Keratinocyte (primary cell): ENCODE measurements at regions not wholly inside any gene's neighbourhood (a gene's known extent, or its start where the extent isn't known, plus 50 kb on each side); places are given as distances from the start of the nearest gene placed in this dataset.

Source experiments
- DNase-seq: peaks from one replicate; pipeline ENCODE4 v3.0.0-alpha.2; 2011; ENCODE audit warnings: low read depth, missing footprints, low spot score
- FAIRE-seq: peaks from 2 replicates; lab custom pipeline; 2011; peaks lifted over from hg19 to GRCh38; lab: Jason Lieb, UNC
- H2AFZ ChIP-seq: 2 replicates; pipeline ENCODE4 v1.6.0; 2012; ENCODE audit warnings: low read length, control low read depth, inconsistent platforms; ENCODE audit not compliant: control insufficient read depth
- H3K27ac ChIP-seq: 2 replicates; pipeline ENCODE4 v1.5.1; 2011; ENCODE audit warnings: low read length; ENCODE audit not compliant: control insufficient read depth, insufficient read depth
- H3K27me3 ChIP-seq: 3 replicates; pipeline ENCODE4 v1.6.0; 2011; ENCODE audit warnings: low read length; ENCODE audit not compliant: control insufficient read depth, insufficient read depth; ENCODE audit errors: extremely low read depth
- H3K36me3 ChIP-seq, 2 experiments: 2 replicates in 1 of 2; 3 replicates in 1 of 2; pipeline ENCODE4 v1.5.1; 2011; ENCODE audit warnings: low read length in 2 of 2, mild to moderate bottlenecking in 1 of 2; ENCODE audit not compliant: control insufficient read depth in 2 of 2, insufficient read depth in 2 of 2; ENCODE audit errors: extremely low read depth in 1 of 2
- H3K4me1 ChIP-seq: 3 replicates; pipeline ENCODE4 v1.5.1; 2011; ENCODE audit warnings: low read length; ENCODE audit not compliant: control insufficient read depth, insufficient read depth; ENCODE audit errors: extremely low read depth
- H3K4me2 ChIP-seq: 3 replicates; pipeline ENCODE4 v1.6.0; 2011; ENCODE audit warnings: low read depth, low read length; ENCODE audit not compliant: control insufficient read depth, insufficient read depth; ENCODE audit errors: extremely low read depth
- H3K4me3 ChIP-seq, 3 experiments: fragments of 200-600 bp in 1 of 3; sonication (generic) in 1 of 3; 2 replicates in 2 of 3; 3 replicates in 1 of 3; pipeline ENCODE4 v1.5.1; 2011 to 2016; ENCODE audit warnings: low read length in 3 of 3, mild to moderate bottlenecking in 3 of 3, control low read depth in 2 of 3, inconsistent platforms in 1 of 3, low read depth in 1 of 3, mixed read lengths in 1 of 3, mixed run types in 1 of 3, moderate library complexity in 1 of 3; ENCODE audit not compliant: control insufficient read depth in 2 of 3, insufficient read depth in 2 of 3; ENCODE audit errors: extremely low read depth in 1 of 3
- H3K79me2 ChIP-seq: 2 replicates; pipeline ENCODE4 v1.6.0; 2012; ENCODE audit warnings: low read length; ENCODE audit not compliant: control insufficient read depth, insufficient read depth
- H3K9ac ChIP-seq: 3 replicates; pipeline ENCODE4 v1.6.0; 2011; ENCODE audit warnings: low read length; ENCODE audit not compliant: control insufficient read depth, insufficient read depth; ENCODE audit errors: extremely low read depth
- H3K9me1 ChIP-seq: 3 replicates; pipeline ENCODE4 v1.6.0; 2011; ENCODE audit warnings: low read length; ENCODE audit not compliant: control insufficient read depth, insufficient read depth; ENCODE audit errors: extremely low read depth
- H3K9me3 ChIP-seq: 2 replicates; pipeline ENCODE4 v1.5.1; 2012; ENCODE audit warnings: low read depth, low read length; ENCODE audit not compliant: control insufficient read depth
- H4K20me1 ChIP-seq: 3 replicates; pipeline ENCODE4 v1.6.0; 2011; ENCODE audit warnings: low read length; ENCODE audit not compliant: control insufficient read depth, insufficient read depth; ENCODE audit errors: extremely low read depth
- CTCF ChIP-seq, 3 experiments: IDR thresholded peaks in 1 of 3; conservative IDR thresholded peaks in 1 of 3; optimal IDR thresholded peaks in 1 of 3; 2 replicates in 2 of 3; 3 replicates in 1 of 3; pipeline versions ENCODE3 to v1.5.1; 2011; ENCODE audit warnings: low read length in 3 of 3, mild to moderate bottlenecking in 3 of 3, moderate library complexity in 2 of 3, control low read depth in 1 of 3, inconsistent platforms in 1 of 3; ENCODE audit not compliant: insufficient read depth in 2 of 3; ENCODE audit errors: extremely low read depth in 1 of 3
- EZH2 ChIP-seq: IDR thresholded peaks from one replicate; pipeline ENCODE4 v1.6.1; 2012; ENCODE audit warnings: inconsistent platforms, mild to moderate bottlenecking, low read length, moderate library complexity
- dilution Hi-C: fragments of 300-500 bp; cut with MboI; formaldehyde crosslinking; loops from one replicate; pipeline ENCODE4 v1.7.0; 2020; ENCODE audit warnings: low sequenced_read_pairs; ENCODE audit not compliant: extremely low pct_ligation_motif_present

GRCh38 chr4:145375416-145375815 is 106.2 kb upstream of the SMAD1 start:
- Histone ChIP-seq H2AFZ (no peak overlapping the region), H4K20me1 (no peaks in the 10 kb centered on the region), H3K9ac (no peak overlapping the region), H3K9me1 (no peaks in the 10 kb centered on the region), H3K9me3 (no peaks in the 10 kb centered on the region), H3K27ac (no peak overlapping the region), H3K79me2 (no peaks in the 10 kb centered on the region), H3K4me1 (no peaks in the 10 kb centered on the region), H3K36me3 (no peaks in the 10 kb centered on the region), H3K27me3 (no peaks in the 10 kb centered on the region), H3K4me3 (no peak overlapping the region), H3K4me2 (no peak overlapping the region)
- dilution Hi-C loops = no loop called here
- FAIRE-seq (no peak), DNase-seq (no peak)
- TF ChIP-seq CTCF (optimal IDR thresholded peaks at IDR 0.05 in 1 of 3, IDR thresholded peaks at IDR 0.05 in 1 of 3, conservative IDR thresholded peaks at IDR 0.05 in 1 of 3; ENCODE audit: extremely low read depth in 1 of 3, insufficient read depth in 2 of 3, low read length in 3 of 3) (no peak), EZH2 (no peak)

- FAIRE-seq (no peak), DNase-seq (no peak)
- Histone ChIP-seq H3K36me3 (no peaks in the 10 kb centered on the region), H3K9me3 (no peaks in the 10 kb centered on the region), H3K4me1 (no peaks in the 10 kb centered on the region), H3K79me2 (no peaks in the 10 kb centered on the region), H2AFZ (no peak overlapping the region), H3K27me3 (no peaks in the 10 kb centered on the region), H4K20me1 (no peaks in the 10 kb centered on the region), H3K27ac (no peak overlapping the region), H3K4me2 (no peak overlapping the region), H3K4me3 (no peak overlapping the region), H3K9me1 (no peaks in the 10 kb centered on the region), H3K9ac (no peak overlapping the region)
- dilution Hi-C loops = no loop called here
- no peak for TF ChIP-seq CTCF (optimal IDR thresholded peaks at IDR 0.05 in 1 of 3, IDR thresholded peaks at IDR 0.05 in 1 of 3, conservative IDR thresholded peaks at IDR 0.05 in 1 of 3; ENCODE audit: extremely low read depth in 1 of 3, insufficient read depth in 2 of 3, low read length in 3 of 3)
- no peak for TF ChIP-seq EZH2
These were observed 129.1 kb upstream of the SMAD1 start for GRCh38 chr4:145352438-145353145.
